Activated CD4-positive, alpha-beta T cell treated with anti-CD3 and anti-CD28 coated beads, Interleukin-2, amount 50 U/mL, for 16 hours (primary cell): ENCODE measurements at regions not wholly inside any gene's neighbourhood (a gene's known extent, or its start where the extent isn't known, plus 50 kb on each side); places are given as distances from the start of the nearest gene placed in this dataset.
A peak's percentile ranks its signal among the peaks of the same experiment; 100 is the strongest.

Experiments used
- DNase-seq: peaks from one replicate; pipeline ENCODE4 v3.0.0-alpha.2; 2020

DNA sequence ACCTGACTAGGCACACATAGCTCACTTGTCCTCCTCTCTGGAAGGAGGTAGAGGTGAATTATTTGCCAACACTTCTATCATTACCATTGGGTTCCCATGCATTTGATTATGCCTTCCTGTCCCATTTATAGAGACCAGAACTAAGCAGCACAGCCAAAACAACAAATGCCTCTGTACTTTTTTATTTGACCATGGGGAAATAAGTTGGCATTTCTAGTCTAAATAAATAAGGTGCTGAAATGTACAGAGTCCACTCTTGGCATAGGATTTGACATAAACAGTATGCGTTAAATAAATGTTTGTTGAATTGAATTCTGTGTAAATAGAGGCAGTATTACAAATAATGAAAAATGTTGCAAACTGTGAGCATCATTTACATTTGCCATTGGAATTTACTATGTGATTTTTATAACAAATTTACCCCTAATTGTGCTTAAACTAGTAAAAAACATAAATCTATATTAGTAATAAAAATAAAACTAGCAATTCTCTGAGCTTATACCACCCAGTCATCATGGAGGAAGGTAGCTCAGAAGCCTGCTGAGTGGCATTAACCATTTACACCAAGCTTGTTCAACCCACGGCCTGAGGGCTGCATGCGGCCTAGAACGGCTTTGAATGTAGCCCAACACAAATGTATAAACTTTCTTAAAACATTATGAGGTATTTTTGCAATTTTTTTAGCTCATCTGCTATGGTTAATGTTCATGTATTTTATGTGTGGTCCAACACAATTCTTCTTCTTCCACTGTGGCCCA lies 367.8 kb downstream of the FIGN start:
- DNase-seq = no peak

- no peak for DNase-seq
Measured at GRCh38 chr2:163364736-163365135, 371.1 kb downstream of the FIGN start.

DNA sequence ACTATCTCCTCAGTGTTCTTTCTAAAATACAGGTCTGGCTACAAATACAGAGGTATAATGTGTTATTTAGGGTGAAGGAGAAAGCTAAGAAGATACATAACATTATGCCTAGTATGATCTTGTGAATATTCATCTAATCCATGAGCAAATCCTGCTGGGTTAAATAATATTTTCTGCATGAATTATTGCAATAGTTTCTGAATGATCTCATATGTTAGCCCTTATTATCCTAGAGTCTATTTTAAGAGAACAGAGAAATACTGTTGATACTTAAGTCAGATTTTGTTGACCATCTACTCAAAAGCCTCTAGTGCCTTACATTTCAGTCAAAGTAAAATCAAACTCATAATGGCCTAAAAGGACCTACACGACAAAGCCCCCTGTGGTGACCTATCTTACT lies 382.3 kb downstream of the FIGN start:
- DNase-seq = no peak

DNA sequence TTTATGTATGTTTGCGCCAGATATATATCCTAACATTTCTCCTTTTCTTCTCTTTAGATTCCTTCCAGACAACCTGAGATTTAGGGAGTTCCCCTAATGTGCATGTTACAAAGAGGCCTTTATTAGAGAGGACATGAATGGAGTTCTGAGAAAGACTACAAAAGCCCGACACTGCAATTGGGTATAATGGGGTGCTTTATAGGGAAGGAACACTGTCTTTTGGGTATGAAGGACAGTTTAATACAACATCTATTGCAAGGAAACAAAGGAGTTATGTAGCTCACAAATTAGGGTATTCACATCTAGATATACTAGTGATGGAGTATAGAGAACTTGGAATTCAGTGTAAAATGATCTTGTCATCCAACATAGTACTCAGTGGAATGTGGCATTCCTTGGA lies 383.8 kb downstream of the FIGN start:
- DNase-seq = no peak

- DNase-seq = no peak
Measured at GRCh38 chr2:163351143-163351542, 384.7 kb downstream of the FIGN start.

- DNase-seq = no peak
Measured at GRCh38 chr2:163348857-163349380, 386.9 kb downstream of the FIGN start.

GRCh38 chr2:163347982-163348856 lies 387.6 kb downstream of the FIGN start:
- no peak for DNase-seq

- peak; percentile 41 for DNase-seq
Measured at GRCh38 chr2:163345795-163346573, 389.8 kb downstream of the FIGN start.

GRCh38 chr2:163343316-163343715 lies 392.5 kb downstream of the FIGN start:
- no peak for DNase-seq

GRCh38 chr2:163341426-163341825 lies 394.4 kb downstream of the FIGN start:
- no peak for DNase-seq

DNA sequence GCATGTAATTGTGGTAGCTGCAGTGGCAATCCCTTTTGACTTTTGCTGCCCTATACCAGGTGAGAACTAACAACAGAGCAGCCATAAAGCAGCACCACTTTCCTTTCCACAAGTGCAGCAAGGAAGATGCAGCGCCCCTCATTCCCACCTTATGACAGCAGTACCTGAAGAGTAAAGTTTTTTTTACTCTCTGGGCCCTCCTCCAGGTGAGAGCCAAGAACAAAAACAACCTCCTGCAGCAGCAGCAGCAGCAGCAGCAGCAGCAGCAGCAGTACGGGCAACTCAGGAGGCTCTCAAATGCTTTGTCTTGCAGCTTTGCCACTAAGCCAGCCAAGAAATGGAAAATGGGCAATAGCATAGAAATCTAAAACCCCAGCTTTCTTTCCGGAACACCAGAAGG lies 397.5 kb downstream of the FIGN start:
- no peak for DNase-seq

DNA sequence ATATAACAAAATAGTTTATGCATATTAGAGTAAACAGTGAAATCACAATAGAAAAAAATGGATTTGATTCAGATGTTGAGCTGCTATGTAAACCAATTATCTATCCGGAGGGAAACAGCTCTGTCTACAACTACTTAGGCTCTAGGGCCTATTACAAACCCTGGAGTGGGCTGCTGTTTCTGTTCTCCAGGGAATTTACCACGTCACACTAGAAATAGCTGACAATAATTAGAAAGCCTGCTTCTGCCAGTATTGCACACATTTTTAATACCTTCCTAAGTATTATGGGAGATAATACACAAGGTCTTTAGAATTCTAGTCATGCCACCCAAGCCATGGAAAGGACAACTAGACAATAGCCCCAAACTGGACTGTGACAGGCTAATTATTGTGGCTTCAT lies 411.1 kb downstream of the FIGN start:
- no peak for DNase-seq

DNA sequence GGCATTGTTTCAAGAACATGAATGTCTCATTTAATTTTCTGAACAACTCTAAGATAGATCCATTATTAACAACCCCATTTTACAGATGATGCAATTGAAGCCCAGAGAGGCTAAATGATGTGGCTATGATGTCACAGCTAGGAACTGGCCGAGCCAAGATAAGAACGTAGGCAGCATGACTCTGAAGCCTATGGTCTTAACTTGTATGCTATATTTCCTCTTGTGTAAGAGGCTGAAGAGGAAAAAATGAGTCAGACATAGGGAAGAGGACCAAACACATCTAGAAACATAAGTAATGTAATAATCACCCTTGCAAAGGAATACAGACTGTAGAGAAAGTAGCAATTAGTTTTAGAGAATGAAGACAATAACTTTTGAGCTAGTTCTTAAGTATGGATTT lies 416.8 kb downstream of the FIGN start:
- no peak for DNase-seq

GRCh38 chr2:163314712-163315111 lies 421.1 kb downstream of the FIGN start:
- DNase-seq = no peak

DNA sequence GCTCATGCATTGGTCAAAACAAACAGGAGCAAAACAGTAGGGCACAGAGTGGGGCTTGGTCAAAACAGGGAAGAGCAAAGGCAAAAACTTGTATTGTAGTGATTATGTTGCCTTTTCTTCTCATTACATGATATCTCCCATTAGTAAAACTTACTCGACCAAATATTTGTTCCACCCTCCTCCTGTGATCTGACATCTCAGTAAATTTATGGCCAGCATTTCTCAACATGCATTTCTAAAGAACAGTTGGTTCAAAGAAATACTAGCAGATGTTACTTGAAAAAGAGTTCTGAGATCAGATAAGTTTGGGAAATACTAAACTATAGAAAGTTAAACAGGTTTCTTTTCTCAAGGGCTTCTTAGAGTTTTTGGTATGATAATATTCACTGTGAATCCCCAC lies 423.1 kb downstream of the FIGN start:
- no peak for DNase-seq

- DNase-seq = no peak
Measured at GRCh38 chr2:163306647-163307046, 429.2 kb downstream of the FIGN start.

- DNase-seq = no peak
Measured at GRCh38 chr2:163302141-163302540, 433.7 kb downstream of the FIGN start.

DNA sequence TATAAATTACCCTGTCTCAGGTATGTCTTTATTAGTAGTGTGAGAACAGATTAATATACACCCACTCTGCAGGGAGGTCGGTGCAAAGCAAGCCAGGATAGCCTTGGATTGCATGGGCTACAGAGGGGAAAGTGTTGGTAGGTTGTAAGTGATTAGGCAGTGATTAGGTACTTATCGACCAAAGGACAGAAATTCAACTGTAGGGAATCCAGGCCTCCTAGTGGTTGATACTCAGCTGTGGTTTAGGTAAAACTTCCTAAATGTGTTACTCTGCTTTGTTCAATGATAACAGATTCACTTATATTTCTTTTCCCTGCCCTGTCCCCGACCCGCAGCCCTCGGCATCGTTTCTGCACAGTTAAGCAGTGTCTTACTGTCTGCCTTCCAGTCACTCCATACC lies 444.0 kb downstream of the FIGN start:
- DNase-seq = no peak

DNA sequence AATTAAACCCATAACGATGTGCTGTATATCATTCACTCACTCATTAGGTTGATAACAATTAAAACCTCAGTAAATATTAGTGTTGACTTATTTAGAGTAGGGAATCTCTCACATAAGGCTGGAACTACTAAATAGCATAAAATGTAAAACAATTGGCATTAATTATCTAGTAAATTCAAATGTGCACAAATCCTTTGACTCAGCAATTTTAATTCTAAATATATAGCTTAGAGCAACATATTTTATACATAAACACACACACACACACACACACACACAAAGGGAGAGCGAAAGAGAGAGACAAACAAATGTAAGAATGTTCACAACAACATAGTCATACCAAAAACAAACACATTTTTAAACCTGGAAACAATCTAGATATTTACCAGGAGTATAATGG lies 443.1 kb upstream of the KCNH7 start:
- no peak for DNase-seq

- no peak for DNase-seq
Measured at GRCh38 chr2:163269374-163270021, 430.9 kb upstream of the KCNH7 start.

GRCh38 chr2:163266772-163267171 lies 428.2 kb upstream of the KCNH7 start:
- no peak for DNase-seq

- no peak for DNase-seq
Measured at GRCh38 chr2:163265562-163265961, 427.0 kb upstream of the KCNH7 start.

DNA sequence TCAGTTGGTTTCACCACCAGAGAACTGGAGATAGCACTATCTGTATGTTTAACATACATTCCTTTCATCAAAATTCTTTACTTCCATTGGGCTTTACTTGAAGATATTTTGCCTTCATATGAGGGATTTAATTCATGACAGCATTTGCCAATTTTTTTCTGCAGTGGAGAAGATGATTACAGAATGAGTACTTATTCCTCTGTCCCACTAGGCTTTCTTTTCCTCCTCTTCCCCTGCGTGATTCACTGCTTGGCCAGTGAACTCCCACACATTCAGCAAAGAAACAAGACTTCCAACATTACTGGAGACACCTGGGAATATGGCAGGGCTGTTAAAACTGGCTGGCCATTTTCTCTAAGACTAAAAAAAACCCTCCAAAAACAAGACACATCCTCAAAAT lies 425.8 kb upstream of the KCNH7 start:
- no peak for DNase-seq
